Colonic mucosa (tissue), 4 donors: ENCODE measurements at regions not wholly inside any gene's neighbourhood (a gene's known extent, or its start where the extent isn't known, plus 50 kb on each side); places are given as distances from the start of the nearest gene placed in this dataset.

ENCODE experiments used
- DNase-seq: peaks from one replicate; pipeline ENCODE4 v3.0.0-alpha.2; 2020
- H3K27ac ChIP-seq: fragments of 200-600 bp; one replicate; pipeline ENCODE4 v1.8.0; 2021
- H3K27me3 ChIP-seq: fragments of 200-600 bp; one replicate; pipeline ENCODE4 v1.8.0; 2021
- H3K36me3 ChIP-seq: fragments of 200-600 bp; one replicate; pipeline ENCODE4 v1.8.0; 2021
- H3K4me1 ChIP-seq: fragments of 200-600 bp; one replicate; pipeline ENCODE4 v1.8.0; 2021; ENCODE audit warnings: mild to moderate bottlenecking
- H3K4me3 ChIP-seq: fragments of 200-600 bp; one replicate; pipeline ENCODE4 v1.8.0; 2021
- H3K9ac ChIP-seq, 2 donors: one replicate each; pipeline ENCODE4 v1.7.0; 2013; ENCODE audit warnings: control low read depth in 2 of 2, low read depth in 2 of 2, low read length in 2 of 2
- H3K9me3 ChIP-seq: fragments of 200-600 bp; one replicate; pipeline ENCODE4 v1.8.0; 2021
- CTCF ChIP-seq: fragments of 200-600 bp; IDR thresholded peaks from one replicate; pipeline ENCODE4 v1.8.0; 2022; ENCODE audit warnings: antibody characterized with exemption, mild to moderate bottlenecking
- intact Hi-C: fragments of 100-400 bp; cut with DNase I; formaldehyde crosslinking; loops from one replicate; pipeline ENCODE4 v1.14.1; 2022
- donor health status: healthy.
- donor health status: DM: no; HTN: no; CAD: no.
- donor health status: DM: no; HTN: no; CAD: no.

DNA sequence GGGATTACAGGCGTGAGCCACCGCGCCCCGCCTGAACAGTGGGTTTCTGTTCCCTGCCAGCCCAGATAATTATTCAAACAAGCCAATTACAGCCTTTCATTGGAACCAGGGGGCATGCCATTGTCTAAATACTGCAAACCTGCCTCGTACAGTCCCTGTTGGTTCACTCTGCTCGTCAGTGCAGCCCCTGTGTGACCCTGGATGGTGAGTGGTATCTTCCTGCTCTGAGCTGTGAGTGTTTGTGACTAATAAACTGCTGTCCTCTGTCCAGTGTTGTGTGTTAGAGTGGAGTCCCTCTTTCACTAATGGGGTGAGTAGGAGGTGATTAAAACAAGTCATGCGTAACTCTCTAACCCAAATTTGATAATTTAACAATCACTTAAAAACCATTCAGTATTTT, 176.5 kb upstream of the FAM3C start:
- H3K36me3 ChIP-seq = no peaks in the 10 kb centered on the region
- no peak for TF ChIP-seq CTCF
- H3K9ac ChIP-seq = no peak overlapping the region
- no peaks in the 10 kb centered on the region for H3K9me3 ChIP-seq
- no peak overlapping the region for H3K4me3 ChIP-seq
- intact Hi-C loops = no loop called here
- H3K4me1 ChIP-seq = no peaks in the 10 kb centered on the region
- no peak overlapping the region for H3K27ac ChIP-seq
- no peak for DNase-seq
- H3K27me3 ChIP-seq = no peaks in the 10 kb centered on the region

DNA sequence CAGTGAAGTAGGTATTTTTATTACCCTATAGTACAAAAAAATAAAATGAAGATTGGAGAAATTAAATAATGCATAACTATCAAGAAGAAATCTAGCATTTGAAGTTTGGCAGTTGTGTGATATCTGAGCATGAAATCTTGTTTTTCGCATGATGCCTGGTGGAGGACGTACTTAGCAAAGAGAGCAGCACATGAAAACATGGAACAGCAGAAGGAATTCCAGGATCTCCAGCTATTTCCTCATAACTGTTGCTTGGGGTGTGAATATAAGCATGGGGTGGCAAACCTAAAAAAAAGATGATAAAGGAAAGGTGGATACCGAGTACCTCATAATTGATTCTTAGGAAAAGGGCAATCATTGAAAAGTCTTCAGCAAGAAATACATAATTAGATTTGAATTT, 174.3 kb upstream of the FAM3C start:
- intact Hi-C loops = no loop called here
- Histone ChIP-seq H3K4me1 (no peaks in the 10 kb centered on the region), H3K36me3 (no peaks in the 10 kb centered on the region), H3K27me3 (no peaks in the 10 kb centered on the region), H3K4me3 (no peak overlapping the region), H3K9me3 (no peaks in the 10 kb centered on the region), H3K9ac (no peak overlapping the region), H3K27ac (no peak overlapping the region)
- no peak for DNase-seq
- TF ChIP-seq CTCF = no peak

DNA sequence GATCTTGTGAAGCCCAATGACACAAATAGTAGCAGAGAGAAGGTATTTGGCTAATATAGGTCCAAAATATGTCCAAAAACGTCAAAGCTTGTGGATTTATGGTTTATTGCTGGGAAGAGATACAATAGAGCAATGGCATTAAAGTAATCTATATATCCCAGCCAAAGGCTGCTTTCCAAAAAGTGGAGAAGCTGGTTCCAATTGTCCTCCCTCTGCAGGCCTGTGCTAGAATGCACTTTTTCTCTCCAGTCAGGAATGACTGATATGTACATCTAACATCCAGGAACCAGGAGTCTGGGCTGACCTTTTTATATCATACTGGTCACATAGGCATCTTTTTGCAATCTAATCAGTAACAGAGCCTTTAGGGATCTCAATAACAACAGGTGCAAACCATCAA, 167.1 kb upstream of the FAM3C start:
- no peaks in the 10 kb centered on the region for H3K9me3 ChIP-seq
- intact Hi-C loops = no loop called here
- H3K27me3 ChIP-seq = no peaks in the 10 kb centered on the region
- no peak for DNase-seq
- TF ChIP-seq CTCF = no peak
- no peak overlapping the region for H3K4me3 ChIP-seq
- no peak overlapping the region for H3K27ac ChIP-seq
- H3K36me3 ChIP-seq = no peaks in the 10 kb centered on the region
- no peaks in the 10 kb centered on the region for H3K4me1 ChIP-seq
- H3K9ac ChIP-seq = no peak overlapping the region

- Histone ChIP-seq H3K36me3 (no peaks in the 10 kb centered on the region), H3K4me1 (no peaks in the 10 kb centered on the region), H3K9ac (no peak overlapping the region), H3K27me3 (no peaks in the 10 kb centered on the region), H3K4me3 (no peak overlapping the region), H3K27ac (no peak overlapping the region), H3K9me3 (no peaks in the 10 kb centered on the region)
- intact Hi-C loops = no loop called here
- DNase-seq = no peak
- TF ChIP-seq CTCF = no peak
Observed at GRCh38 chr7:121562259-121562658, 166.2 kb upstream of the FAM3C start.

DNA sequence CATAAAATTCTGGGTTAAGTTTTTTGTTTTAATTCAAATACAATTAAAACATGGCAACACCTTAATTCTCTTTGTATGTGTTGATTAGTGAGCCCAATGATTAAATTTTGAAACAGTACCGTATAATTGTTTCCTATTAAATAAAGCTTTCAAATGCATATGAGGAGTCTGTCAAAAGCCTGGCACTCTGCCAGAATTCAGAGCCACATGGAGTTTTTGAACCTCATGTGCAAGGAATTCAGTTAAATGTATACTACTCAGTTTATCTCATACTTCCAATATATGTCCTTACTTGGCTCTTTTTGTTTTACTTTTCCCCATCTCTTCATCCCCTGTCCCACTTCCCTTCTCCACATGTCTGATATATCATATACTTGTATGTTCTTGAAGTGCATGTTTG, 165.6 kb upstream of the FAM3C start:
- no peak for DNase-seq
- no peak for TF ChIP-seq CTCF
- H3K9ac ChIP-seq = no peak overlapping the region

More for the DNA sequence above, 165.6 kb upstream of the FAM3C start:
- Histone ChIP-seq H3K27ac (no peak overlapping the region), H3K4me1 (no peaks in the 10 kb centered on the region), H3K9me3 (no peaks in the 10 kb centered on the region), H3K27me3 (no peaks in the 10 kb centered on the region), H3K36me3 (no peaks in the 10 kb centered on the region), H3K4me3 (no peak overlapping the region)
- intact Hi-C loops = no loop called here
